ENCODE measurements at regions not wholly inside any gene's neighbourhood (a gene's known extent, or its start where the extent isn't known, plus 50 kb on each side); places are given as distances from the start of the nearest gene placed in this dataset.

DNA sequence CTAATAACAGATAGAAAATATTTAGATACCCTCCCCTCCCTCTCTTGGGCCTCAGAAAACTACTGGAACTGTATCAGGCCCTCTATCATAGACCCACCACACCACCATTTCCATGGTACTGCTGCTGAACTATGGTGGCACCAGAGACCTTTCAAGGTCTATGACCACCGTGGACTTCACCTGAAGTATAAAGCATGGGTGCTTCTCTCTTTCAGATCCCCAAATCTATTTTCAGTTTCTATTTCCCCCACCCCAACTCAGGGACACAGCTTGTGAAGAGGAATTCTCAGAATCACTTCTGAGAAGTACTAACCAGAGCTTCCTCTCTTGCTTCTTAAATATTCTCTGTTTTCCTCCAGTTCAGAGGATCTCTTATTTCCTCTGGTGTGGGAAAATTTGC, 840.8 kb upstream of the HTR2C start:
- TF ChIP-seq POLR2A (IDR thresholded peaks at IDR 0.05; ENCODE audit: low read length) (no peak), GATA1 (IDR thresholded peaks at IDR 0.05; ENCODE audit: low read depth, low read length) (no peak)

Measured in erythroblast (primary cell).